ENCODE measurements at regions not wholly inside any gene's neighbourhood (a gene's known extent, or its start where the extent isn't known, plus 50 kb on each side); places are given as distances from the start of the nearest gene placed in this dataset.

DNA sequence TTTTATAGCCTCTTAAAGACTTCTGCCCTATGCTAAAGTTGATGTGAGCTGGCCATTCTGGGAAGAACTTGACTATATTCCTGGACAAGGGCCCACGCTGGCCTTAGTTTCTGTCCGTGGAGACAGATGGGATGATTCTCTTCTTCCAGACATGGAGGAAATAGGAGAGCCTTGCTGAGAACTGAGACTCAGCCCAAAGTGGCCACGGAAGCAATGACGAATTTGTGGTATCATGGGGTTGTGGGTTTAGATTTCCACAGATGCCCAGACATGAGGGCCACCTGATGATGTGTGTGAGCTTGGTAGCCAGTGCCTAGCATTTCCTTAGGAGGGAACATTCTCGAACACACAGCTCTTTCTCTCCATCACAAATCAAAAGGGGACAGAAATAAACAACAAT is 309.1 kb downstream of the NSG2 start:
- TF ChIP-seq, protein P1, sequence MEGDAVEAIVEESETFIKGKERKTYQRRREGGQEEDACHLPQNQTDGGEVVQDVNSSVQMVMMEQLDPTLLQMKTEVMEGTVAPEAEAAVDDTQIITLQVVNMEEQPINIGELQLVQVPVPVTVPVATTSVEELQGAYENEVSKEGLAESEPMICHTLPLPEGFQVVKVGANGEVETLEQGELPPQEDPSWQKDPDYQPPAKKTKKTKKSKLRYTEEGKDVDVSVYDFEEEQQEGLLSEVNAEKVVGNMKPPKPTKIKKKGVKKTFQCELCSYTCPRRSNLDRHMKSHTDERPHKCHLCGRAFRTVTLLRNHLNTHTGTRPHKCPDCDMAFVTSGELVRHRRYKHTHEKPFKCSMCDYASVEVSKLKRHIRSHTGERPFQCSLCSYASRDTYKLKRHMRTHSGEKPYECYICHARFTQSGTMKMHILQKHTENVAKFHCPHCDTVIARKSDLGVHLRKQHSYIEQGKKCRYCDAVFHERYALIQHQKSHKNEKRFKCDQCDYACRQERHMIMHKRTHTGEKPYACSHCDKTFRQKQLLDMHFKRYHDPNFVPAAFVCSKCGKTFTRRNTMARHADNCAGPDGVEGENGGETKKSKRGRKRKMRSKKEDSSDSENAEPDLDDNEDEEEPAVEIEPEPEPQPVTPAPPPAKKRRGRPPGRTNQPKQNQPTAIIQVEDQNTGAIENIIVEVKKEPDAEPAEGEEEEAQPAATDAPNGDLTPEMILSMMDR (IDR thresholded peaks at IDR 0.05 in 4 of 5, conservative IDR thresholded peaks at IDR 0.05 in 1 of 5), result no peak
- TF ChIP-seq POLR2A (IDR thresholded peaks at IDR 0.05), result no peak

Measured in gastrocnemius medialis (tissue), 4 donors.